Lower leg skin (tissue), 4 donors: ENCODE measurements at regions not wholly inside any gene's neighbourhood (a gene's known extent, or its start where the extent isn't known, plus 50 kb on each side); places are given as distances from the start of the nearest gene placed in this dataset.

Source experiments
- DNase-seq, 2 donors: peaks; one replicate each; pipeline ENCODE4 v3.0.0-alpha.2; 2019; ENCODE audit warnings: low spot score in 2 of 2
- H3K4me3 ChIP-seq: fragments of 200-600 bp; sonication (generic); 2 replicates; pipeline ENCODE4 v1.5.1; 2017; ENCODE audit warnings: mild to moderate bottlenecking, low read depth; ENCODE audit not compliant: poor library complexity, severe bottlenecking
- CTCF ChIP-seq, 3 donors: fragments of 450-650 bp; IDR thresholded peaks; one replicate each; pipeline ENCODE4 v1.5.1; 2016; ENCODE audit warnings: antibody characterized with exemption in 3 of 3, mild to moderate bottlenecking in 3 of 3, moderate library complexity in 2 of 3
- POLR2A ChIP-seq, 2 donors: fragments of 450-650 bp; IDR thresholded peaks; one replicate each; pipeline ENCODE4 v1.6.1; 2016 to 2017; ENCODE audit warnings: antibody characterized with exemption in 2 of 2, mild to moderate bottlenecking in 1 of 2, moderate library complexity in 1 of 2
- WGBS, 2 donors: methylation state at CpG; one replicate each; pipeline ENCODE4 v1.1.5; 2018; 5-methylcytosine and 5-hydroxymethylcytosine counted together
- intact Hi-C: fragments of 100-400 bp; cut with DNase I; formaldehyde crosslinking; loops from one replicate; pipeline ENCODE4 v1.15.0; 2023; ENCODE audit warnings: low total_unique reads

GRCh38 chrX:69110116-69110530 is 55.1 kb downstream of the PJA1 start:
- TF ChIP-seq CTCF (IDR thresholded peaks at IDR 0.05) (no peak), POLR2A (IDR thresholded peaks at IDR 0.05) (no peak)
- WGBS, 2 donors: 23 to 45% methylated on average over 2 to 3 of the region's 3 CpGs
- no peak overlapping the region for H3K4me3 ChIP-seq
- intact Hi-C loops: no loop called here
- no peak for DNase-seq

- peak in 1 of 2 donors; percentile 36 for DNase-seq
- no peak for TF ChIP-seq POLR2A (IDR thresholded peaks at IDR 0.05)
- no peak for TF ChIP-seq CTCF (IDR thresholded peaks at IDR 0.05)
- intact Hi-C loops: no loop called here
- WGBS, 2 donors: 26 to 57% methylated on average over 5 of the region's 5 CpGs
- no peak overlapping the region for H3K4me3 ChIP-seq
These were observed 55.5 kb downstream of the PJA1 start for GRCh38 chrX:69109706-69110105.

- TF ChIP-seq POLR2A (IDR thresholded peaks at IDR 0.05) (no peak), CTCF (IDR thresholded peaks at IDR 0.05) (no peak)
- no peak for DNase-seq
- H3K4me3 ChIP-seq: no peak overlapping the region
- WGBS, 2 donors: 72 to 75% methylated on average over 5 to 8 of the region's 8 CpGs
- intact Hi-C loops: no loop called here
These were observed 56.1 kb downstream of the PJA1 start for GRCh38 chrX:69109036-69109663.

- no peak for DNase-seq
- TF ChIP-seq POLR2A (IDR thresholded peaks at IDR 0.05) (no peak), CTCF (IDR thresholded peaks at IDR 0.05) (no peak)
- WGBS, 2 donors: 64 to 70% methylated on average over 7 of the region's 7 CpGs
- intact Hi-C loops: no loop called here
- H3K4me3 ChIP-seq: no peak overlapping the region
These were observed 57.4 kb downstream of the PJA1 start for GRCh38 chrX:69107747-69108401.

- WGBS, 2 donors: 20 to 43% methylated on average over 1 of the region's 1 CpG
- intact Hi-C loops: no loop called here
- TF ChIP-seq CTCF (IDR thresholded peaks at IDR 0.05): no peak
- TF ChIP-seq POLR2A (IDR thresholded peaks at IDR 0.05): no peak
- DNase-seq: no peak
- no peak overlapping the region for H3K4me3 ChIP-seq
These were observed 58.0 kb downstream of the PJA1 start for GRCh38 chrX:69107231-69107739.
